ENCODE measurements at regions not wholly inside any gene's neighbourhood (a gene's known extent, or its start where the extent isn't known, plus 50 kb on each side); places are given as distances from the start of the nearest gene placed in this dataset.

DNA sequence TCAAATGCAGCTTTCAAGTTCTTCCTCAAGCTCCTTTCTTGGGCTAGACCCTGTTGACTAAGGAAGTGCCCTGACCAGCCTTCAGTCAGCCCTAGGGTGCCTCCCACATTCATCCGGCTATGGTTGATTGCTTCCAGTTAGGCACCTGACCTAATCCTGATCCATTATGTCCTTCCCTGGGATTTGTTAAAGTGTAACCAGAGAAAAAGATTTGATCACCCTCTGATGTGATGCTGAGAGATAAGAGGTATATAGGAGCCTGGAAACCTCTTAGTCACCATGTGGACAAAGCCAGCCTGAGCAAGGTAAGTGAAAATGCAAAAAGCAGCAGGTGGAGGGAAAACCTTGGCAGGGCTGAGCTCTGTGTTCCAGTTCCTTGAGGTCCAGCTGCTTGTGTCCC lies 178.8 kb upstream of the ERCC6L2 start:
- TF ChIP-seq GATA2 (IDR thresholded peaks at IDR 0.05; ENCODE audit: low read depth, low read length) (no peak), GATA3 (IDR thresholded peaks at IDR 0.05; ENCODE audit: low read depth, low read length) (no peak)

All from SH-SY5Y (cell line).